ENCODE measurements at regions not wholly inside any gene's neighbourhood (a gene's known extent, or its start where the extent isn't known, plus 50 kb on each side); places are given as distances from the start of the nearest gene placed in this dataset.
"Not testable (repeated sequence)": the region's sequence is repeated elsewhere in the genome, so short reads cannot be mapped to it uniquely, and the experiment has no call there.

DNA sequence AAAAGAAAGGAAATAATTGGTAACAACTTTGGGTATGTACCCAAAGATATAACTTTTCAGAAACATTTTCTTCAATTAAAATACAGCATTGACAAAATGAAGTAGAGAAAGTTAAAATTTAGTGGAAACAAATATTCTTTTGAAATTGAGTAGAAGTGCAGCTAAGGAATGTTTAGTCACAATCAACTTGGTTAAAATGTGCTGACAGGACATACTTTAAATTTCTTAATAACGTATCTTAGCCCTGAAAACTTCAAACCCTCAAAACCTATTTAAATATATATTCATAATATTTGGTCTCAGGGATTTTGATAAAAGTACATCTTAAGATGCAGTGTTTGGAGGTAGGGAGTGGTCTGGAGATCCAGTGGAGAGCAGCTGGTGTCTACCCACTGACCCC is 240.8 kb downstream of the DKK2 start:
- Histone ChIP-seq H3K27me3 (ENCODE audit: control insufficient read depth, insufficient read depth, low read length) (no peaks in the 10 kb centered on the region), H3K36me3 (ENCODE audit: control insufficient read depth, insufficient read depth, low read length) (no peaks in the 10 kb centered on the region), H3K4me3 (ENCODE audit: low read depth, low read length) (no peak overlapping the region)
- no peak for DNase-seq (ENCODE audit: low read depth)
- TF ChIP-seq, protein P1, sequence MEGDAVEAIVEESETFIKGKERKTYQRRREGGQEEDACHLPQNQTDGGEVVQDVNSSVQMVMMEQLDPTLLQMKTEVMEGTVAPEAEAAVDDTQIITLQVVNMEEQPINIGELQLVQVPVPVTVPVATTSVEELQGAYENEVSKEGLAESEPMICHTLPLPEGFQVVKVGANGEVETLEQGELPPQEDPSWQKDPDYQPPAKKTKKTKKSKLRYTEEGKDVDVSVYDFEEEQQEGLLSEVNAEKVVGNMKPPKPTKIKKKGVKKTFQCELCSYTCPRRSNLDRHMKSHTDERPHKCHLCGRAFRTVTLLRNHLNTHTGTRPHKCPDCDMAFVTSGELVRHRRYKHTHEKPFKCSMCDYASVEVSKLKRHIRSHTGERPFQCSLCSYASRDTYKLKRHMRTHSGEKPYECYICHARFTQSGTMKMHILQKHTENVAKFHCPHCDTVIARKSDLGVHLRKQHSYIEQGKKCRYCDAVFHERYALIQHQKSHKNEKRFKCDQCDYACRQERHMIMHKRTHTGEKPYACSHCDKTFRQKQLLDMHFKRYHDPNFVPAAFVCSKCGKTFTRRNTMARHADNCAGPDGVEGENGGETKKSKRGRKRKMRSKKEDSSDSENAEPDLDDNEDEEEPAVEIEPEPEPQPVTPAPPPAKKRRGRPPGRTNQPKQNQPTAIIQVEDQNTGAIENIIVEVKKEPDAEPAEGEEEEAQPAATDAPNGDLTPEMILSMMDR (IDR thresholded peaks at IDR 0.05; ENCODE audit: insufficient read depth, low read length, poor library complexity, severe bottlenecking): no peak

DNA sequence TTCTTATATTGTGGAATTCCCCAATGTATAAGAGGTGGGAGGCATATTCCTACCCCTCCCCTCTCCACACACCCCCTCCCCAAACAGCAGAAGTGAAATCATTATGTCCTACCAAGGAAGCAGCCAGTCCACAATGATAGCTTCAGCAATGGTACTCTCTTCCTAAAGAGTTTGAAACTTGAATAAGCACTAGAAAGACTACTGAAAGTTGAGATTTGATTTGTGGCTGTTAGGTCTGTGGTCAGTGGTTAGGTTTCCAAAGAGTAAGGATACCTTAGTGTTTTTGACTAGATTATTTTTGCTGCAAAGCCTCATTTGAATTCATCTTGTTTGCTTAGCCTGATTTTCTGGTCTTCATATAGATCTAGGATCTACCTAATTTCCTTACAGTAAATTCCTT is 242.2 kb downstream of the DKK2 start:
- Histone ChIP-seq H3K4me3 (ENCODE audit: low read depth, low read length) (no peak overlapping the region), H3K27me3 (ENCODE audit: control insufficient read depth, insufficient read depth, low read length) (no peaks in the 10 kb centered on the region), H3K36me3 (ENCODE audit: control insufficient read depth, insufficient read depth, low read length) (no peaks in the 10 kb centered on the region)
- TF ChIP-seq, protein P1 (IDR thresholded peaks at IDR 0.05; ENCODE audit: insufficient read depth, low read length, poor library complexity, severe bottlenecking): no peak
- no peak for DNase-seq (ENCODE audit: low read depth)

DNA sequence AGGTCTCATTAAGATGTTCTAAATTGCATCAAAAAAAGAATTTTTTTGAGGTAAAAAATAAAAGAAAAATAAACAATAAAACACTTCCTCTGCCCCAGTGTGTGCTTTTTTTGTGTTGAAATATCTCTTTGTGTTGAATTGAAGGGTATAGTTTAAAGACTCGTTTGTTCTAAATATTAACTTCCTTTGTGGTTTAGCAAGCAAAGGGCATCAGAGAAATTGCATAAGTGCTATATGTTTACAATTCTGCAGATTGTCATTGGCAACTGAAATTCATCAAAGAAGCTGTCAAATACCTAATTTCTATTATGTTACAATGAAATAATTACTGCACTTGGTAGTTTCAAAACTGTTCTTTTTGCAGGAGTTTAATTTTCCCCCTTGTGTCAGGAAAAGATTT is 260.5 kb downstream of the DKK2 start:
- TF ChIP-seq, protein P1 (IDR thresholded peaks at IDR 0.05; ENCODE audit: insufficient read depth, low read length, poor library complexity, severe bottlenecking): no peak
- DNase-seq (ENCODE audit: low read depth): no peak
- Histone ChIP-seq H3K27me3 (ENCODE audit: control insufficient read depth, insufficient read depth, low read length) (no peaks in the 10 kb centered on the region), H3K4me3 (ENCODE audit: low read depth, low read length) (no peak overlapping the region), H3K36me3 (ENCODE audit: control insufficient read depth, insufficient read depth, low read length) (no peaks in the 10 kb centered on the region)

DNA sequence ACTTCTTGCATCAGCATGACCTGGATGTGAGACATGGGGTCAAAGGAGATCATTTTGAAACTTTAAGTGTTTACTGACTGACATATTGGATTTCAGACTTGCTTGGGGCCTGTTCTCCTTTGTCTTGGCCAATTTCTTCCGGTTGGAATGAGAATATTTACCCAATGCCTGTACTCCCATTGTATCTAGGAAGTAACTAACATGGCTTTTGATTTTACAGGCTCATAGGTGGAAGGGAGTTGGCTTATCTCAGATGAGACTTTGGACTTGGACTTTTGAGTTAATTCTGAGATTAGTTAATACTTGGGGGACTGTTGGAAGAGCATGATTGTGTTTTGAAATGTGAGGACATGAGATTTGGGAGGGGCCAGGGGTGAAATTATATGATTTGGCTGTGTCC is 262.1 kb downstream of the DKK2 start:
- not testable (repeated sequence) for H3K4me3 ChIP-seq (ENCODE audit: low read depth, low read length); DNase-seq (ENCODE audit: low read depth); H3K27me3 ChIP-seq (ENCODE audit: control insufficient read depth, insufficient read depth, low read length); H3K36me3 ChIP-seq (ENCODE audit: control insufficient read depth, insufficient read depth, low read length)

DNA sequence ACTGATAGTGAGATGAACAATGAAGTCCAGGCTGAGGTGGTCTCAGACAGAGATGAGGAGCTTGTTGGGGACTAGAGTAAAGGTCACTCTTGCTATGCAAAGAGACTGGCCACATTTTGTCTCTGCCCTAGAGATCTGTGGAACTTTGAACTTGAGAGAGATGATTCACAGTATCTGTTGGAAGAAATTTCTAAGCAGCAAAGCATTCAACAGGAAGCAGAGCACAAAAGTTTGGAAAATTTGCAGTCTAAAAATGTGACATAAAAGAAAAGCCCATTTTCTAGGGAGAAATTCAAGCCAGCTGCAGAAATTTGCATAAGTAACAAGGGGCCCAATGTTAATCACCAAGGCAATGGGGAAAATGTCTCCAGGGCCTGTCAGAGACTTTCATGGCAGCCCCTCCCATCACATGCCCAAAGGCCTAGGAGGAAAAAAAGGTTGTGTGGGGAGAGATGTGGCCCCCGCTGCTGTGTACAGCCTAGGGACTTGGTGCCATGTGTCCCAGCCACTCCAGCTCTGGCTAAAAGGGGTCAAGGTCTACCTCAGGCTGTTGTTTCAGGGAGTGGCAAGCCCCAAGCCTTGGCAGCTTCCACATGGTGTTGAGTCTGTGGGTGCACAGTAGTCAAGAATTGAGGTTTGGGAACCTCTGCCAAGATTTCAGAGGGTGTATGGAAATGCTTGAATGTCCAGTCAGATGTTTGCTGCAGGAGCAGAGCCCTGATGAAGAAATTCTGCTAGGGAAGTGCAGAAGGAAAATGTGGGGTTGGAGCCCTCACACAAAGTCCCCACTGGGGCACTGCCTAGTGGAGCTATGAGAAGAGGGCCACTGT is 262.8 kb downstream of the DKK2 start:
- Histone ChIP-seq H3K4me3 (ENCODE audit: low read depth, low read length) (no peak overlapping the region), H3K36me3 (ENCODE audit: control insufficient read depth, insufficient read depth, low read length) (no peaks in the 10 kb centered on the region), H3K27me3 (ENCODE audit: control insufficient read depth, insufficient read depth, low read length) (no peaks in the 10 kb centered on the region)
- TF ChIP-seq, protein P1 (IDR thresholded peaks at IDR 0.05; ENCODE audit: insufficient read depth, low read length, poor library complexity, severe bottlenecking): no peak
- no peak for DNase-seq (ENCODE audit: low read depth)

DNA sequence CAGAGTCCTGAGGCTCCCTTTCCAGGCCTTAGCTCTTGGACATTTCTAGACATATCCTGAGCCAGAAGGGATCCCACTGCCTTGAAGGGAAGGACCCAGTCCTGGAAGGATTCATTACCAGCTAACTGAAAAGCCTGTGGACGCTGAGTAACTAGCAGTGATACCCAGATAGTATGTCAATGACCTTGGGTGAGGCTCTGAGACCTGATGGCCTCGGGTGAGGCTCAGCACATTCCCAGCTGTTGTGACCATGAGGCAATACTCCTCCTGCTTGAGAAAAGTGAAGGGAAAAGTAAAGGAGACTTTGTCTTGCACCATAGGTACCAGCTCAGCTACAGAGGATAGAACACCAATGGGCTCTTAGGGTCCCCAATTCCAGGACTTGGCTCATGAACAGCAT is 268.1 kb downstream of the DKK2 start:
- TF ChIP-seq, protein P1 (IDR thresholded peaks at IDR 0.05; ENCODE audit: insufficient read depth, low read length, poor library complexity, severe bottlenecking): no peak
- Histone ChIP-seq H3K36me3 (ENCODE audit: control insufficient read depth, insufficient read depth, low read length) (no peaks in the 10 kb centered on the region), H3K4me3 (ENCODE audit: low read depth, low read length) (no peak overlapping the region), H3K27me3 (ENCODE audit: control insufficient read depth, insufficient read depth, low read length) (no peaks in the 10 kb centered on the region)
- DNase-seq (ENCODE audit: low read depth): no peak
